ENCODE measurements at regions not wholly inside any gene's neighbourhood (a gene's known extent, or its start where the extent isn't known, plus 50 kb on each side); places are given as distances from the start of the nearest gene placed in this dataset.

GRCh38 chr12:58564721-58565120 is 355.6 kb downstream of the LRIG3 start:
- H3K4me1 ChIP-seq: no peaks in the 10 kb centered on the region
- no peaks in the 10 kb centered on the region for H3K36me3 ChIP-seq
- no peak overlapping the region for H3K27ac ChIP-seq
- H3K9me3 ChIP-seq: peaks cover 0 to 3% (median 0%) of the 10 kb centered on the region in 11 donors
- WGBS, 2 donors: 60 to 65% methylated on average over 1 of the region's 1 CpG
- H3K4me3 ChIP-seq: no peak overlapping the region
- intact Hi-C loops (cut with DNase I): no loop called here
- TF ChIP-seq CTCF (IDR thresholded peaks at IDR 0.05): no peak
- no peaks in the 10 kb centered on the region for H3K27me3 ChIP-seq
- DNase-seq (no peak), ATAC-seq (no peak)

- 88 to 91% methylated on average over 3 of the region's 3 CpGs for WGBS, 2 donors
- no peak overlapping the region for H3K4me3 ChIP-seq
- ATAC-seq (no peak), DNase-seq (no peak)
- H3K27ac ChIP-seq: no peak overlapping the region
- H3K27me3 ChIP-seq: no peaks in the 10 kb centered on the region
- intact Hi-C loops (cut with DNase I): no loop called here
- no peaks in the 10 kb centered on the region for H3K4me1 ChIP-seq
- H3K36me3 ChIP-seq: no peaks in the 10 kb centered on the region
- no peak for TF ChIP-seq CTCF (IDR thresholded peaks at IDR 0.05)
- H3K9me3 ChIP-seq: peaks cover 0 to 3% (median 0%) of the 10 kb centered on the region in 11 donors
Measured at GRCh38 chr12:58566599-58566998, 353.7 kb downstream of the LRIG3 start.

GRCh38 chr12:58567189-58567588 is 353.1 kb downstream of the LRIG3 start:
- no peak for ATAC-seq
- TF ChIP-seq CTCF (IDR thresholded peaks at IDR 0.05): no peak
- DNase-seq: no peak
- WGBS, 2 donors: 89 to 94% methylated on average over 1 of the region's 1 CpG
- H3K4me1 ChIP-seq: no peaks in the 10 kb centered on the region
- H3K9me3 ChIP-seq: peaks cover 0 to 3% (median 0%) of the 10 kb centered on the region in 11 donors
- no peaks in the 10 kb centered on the region for H3K36me3 ChIP-seq
- intact Hi-C loops (cut with DNase I): no loop called here
- no peaks in the 10 kb centered on the region for H3K27me3 ChIP-seq
- H3K27ac ChIP-seq: no peak overlapping the region
- no peak overlapping the region for H3K4me3 ChIP-seq

GRCh38 chr12:58570411-58570810 is 349.9 kb downstream of the LRIG3 start:
- DNase-seq (no peak), ATAC-seq (no peak)
- Histone ChIP-seq H3K27me3 (no peaks in the 10 kb centered on the region), H3K9me3 (peaks cover 0 to 3% (median 0%) of the 10 kb centered on the region in 11 donors), H3K36me3 (no peaks in the 10 kb centered on the region), H3K4me1 (no peaks in the 10 kb centered on the region), H3K27ac (no peak overlapping the region), H3K4me3 (no peak overlapping the region)
- TF ChIP-seq CTCF (IDR thresholded peaks at IDR 0.05): no peak
- 94 to 95% methylated on average over 1 of the region's 1 CpG for WGBS, 2 donors
- intact Hi-C loops (cut with DNase I): no loop called here
